GM12892 (cell line): ENCODE measurements at regions not wholly inside any gene's neighbourhood (a gene's known extent, or its start where the extent isn't known, plus 50 kb on each side); places are given as distances from the start of the nearest gene placed in this dataset.

Experiments
- POLR2A ChIP-seq: IDR thresholded peaks from 2 replicates; pipeline ENCODE4 v1.6.1; 2011; ENCODE audit warnings: low read depth, low read length, control low read depth
- TAF1 ChIP-seq: IDR thresholded peaks from 2 replicates; pipeline ENCODE4 v1.6.1; 2011; ENCODE audit warnings: low read depth, mild to moderate bottlenecking, control low read depth, low read length, borderline replicate concordance

GRCh38 chr11:111120696-111121302 is 124.7 kb upstream of the POU2AF2 start:
- TF ChIP-seq POLR2A (no peak), TAF1 (no peak)
